Smooth muscle cell (in vitro differentiated cells): ENCODE measurements at regions not wholly inside any gene's neighbourhood (a gene's known extent, or its start where the extent isn't known, plus 50 kb on each side); places are given as distances from the start of the nearest gene placed in this dataset.
A peak's percentile ranks its signal among the peaks of the same experiment; 100 is the strongest.

Source experiments
- DNase-seq: peaks from one replicate; lab custom pipeline; 2025; ENCODE audit not compliant: unreplicated experiment; lab: John Stamatoyannopoulos, UW
- H2AFZ ChIP-seq: fragments of 200-600 bp; sonication (generic); 2 replicates; pipeline ENCODE4 v1.6.0; 2016; ENCODE audit warnings: antibody characterized with exemption, low read depth, mild to moderate bottlenecking
- H3F3A ChIP-seq: fragments of 200-600 bp; sonication (generic); 2 replicates; pipeline ENCODE4 v1.6.0; 2017; ENCODE audit warnings: antibody characterized with exemption, low read depth
- H3K27ac ChIP-seq: fragments of 200-600 bp; sonication (generic); 2 replicates; pipeline ENCODE4 v1.5.1; 2016; ENCODE audit warnings: low read depth, mild to moderate bottlenecking
- H3K27me3 ChIP-seq: fragments of 200-600 bp; sonication (generic); 2 replicates; pipeline ENCODE4 v1.6.1; 2016; ENCODE audit warnings: low read depth, mild to moderate bottlenecking
- H3K36me3 ChIP-seq: fragments of 200-600 bp; sonication (generic); 2 replicates; pipeline ENCODE4 v1.5.1; 2016; ENCODE audit warnings: low read depth
- H3K4me1 ChIP-seq: fragments of 200-600 bp; sonication (generic); 2 replicates; pipeline ENCODE4 v1.5.1; 2016; ENCODE audit warnings: low read depth
- H3K4me2 ChIP-seq: fragments of 200-600 bp; sonication (generic); 2 replicates; pipeline ENCODE4 v1.6.0; 2016; ENCODE audit warnings: mild to moderate bottlenecking
- H3K4me3 ChIP-seq: fragments of 200-600 bp; sonication (generic); 2 replicates; pipeline ENCODE4 v1.5.1; 2016; ENCODE audit warnings: mild to moderate bottlenecking
- H3K79me2 ChIP-seq: fragments of 200-600 bp; sonication (generic); 2 replicates; pipeline ENCODE4 v1.6.0; 2016; ENCODE audit warnings: low read depth, mild to moderate bottlenecking
- H3K9ac ChIP-seq: fragments of 200-600 bp; sonication (generic); 2 replicates; pipeline ENCODE4 v1.6.0; 2016; ENCODE audit warnings: low read depth
- H3K9me3 ChIP-seq: fragments of 200-600 bp; sonication (generic); replicated peaks from 2 replicates; pipeline ENCODE4 v1.5.1; 2016; ENCODE audit warnings: low read depth
- H4K20me1 ChIP-seq: fragments of 200-600 bp; sonication (generic); 2 replicates; pipeline ENCODE4 v1.6.0; 2016; ENCODE audit warnings: low read depth
- WGBS: methylation state at CpG from one replicate; pipeline ENCODE4 v1.1.7; 2016; ENCODE audit warnings: low lambda C conversion rate; 5-methylcytosine and 5-hydroxymethylcytosine counted together
- TF ChIP-seq, protein P1 (sequence below): fragments of 200-600 bp; sonication (generic); IDR thresholded peaks from 2 replicates; pipeline ENCODE4 v1.5.1; 2017; ENCODE audit warnings: borderline replicate concordance, mild to moderate bottlenecking, antibody characterized with exemption; ENCODE audit not compliant: insufficient read depth, poor library complexity, severe bottlenecking

GRCh38 chr5:31079668-31080067 is 113.8 kb upstream of the CDH6 start:
- Histone ChIP-seq H3K36me3 (no peaks in the 10 kb centered on the region), H3K4me2 (no peak overlapping the region), H3K79me2 (no peaks in the 10 kb centered on the region), H4K20me1 (no peaks in the 10 kb centered on the region), H3K27me3 (no peaks in the 10 kb centered on the region), H3K4me3 (no peak overlapping the region), H3K4me1 (peaks cover 8% of the 10 kb centered on the region), H3F3A (no peaks in the 10 kb centered on the region), H3K27ac (no peak overlapping the region), H3K9ac (no peak overlapping the region), H2AFZ (no peak overlapping the region), H3K9me3 (no peaks in the 10 kb centered on the region)
- TF ChIP-seq, protein P1, sequence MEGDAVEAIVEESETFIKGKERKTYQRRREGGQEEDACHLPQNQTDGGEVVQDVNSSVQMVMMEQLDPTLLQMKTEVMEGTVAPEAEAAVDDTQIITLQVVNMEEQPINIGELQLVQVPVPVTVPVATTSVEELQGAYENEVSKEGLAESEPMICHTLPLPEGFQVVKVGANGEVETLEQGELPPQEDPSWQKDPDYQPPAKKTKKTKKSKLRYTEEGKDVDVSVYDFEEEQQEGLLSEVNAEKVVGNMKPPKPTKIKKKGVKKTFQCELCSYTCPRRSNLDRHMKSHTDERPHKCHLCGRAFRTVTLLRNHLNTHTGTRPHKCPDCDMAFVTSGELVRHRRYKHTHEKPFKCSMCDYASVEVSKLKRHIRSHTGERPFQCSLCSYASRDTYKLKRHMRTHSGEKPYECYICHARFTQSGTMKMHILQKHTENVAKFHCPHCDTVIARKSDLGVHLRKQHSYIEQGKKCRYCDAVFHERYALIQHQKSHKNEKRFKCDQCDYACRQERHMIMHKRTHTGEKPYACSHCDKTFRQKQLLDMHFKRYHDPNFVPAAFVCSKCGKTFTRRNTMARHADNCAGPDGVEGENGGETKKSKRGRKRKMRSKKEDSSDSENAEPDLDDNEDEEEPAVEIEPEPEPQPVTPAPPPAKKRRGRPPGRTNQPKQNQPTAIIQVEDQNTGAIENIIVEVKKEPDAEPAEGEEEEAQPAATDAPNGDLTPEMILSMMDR: no peak
- 91% methylated on average over 2 of the region's 2 CpGs for WGBS
- no peak for DNase-seq

- Histone ChIP-seq H3K9me3 (no peaks in the 10 kb centered on the region), H3K36me3 (no peaks in the 10 kb centered on the region), H3K4me1 (peaks cover 8% of the 10 kb centered on the region), H3K27ac (no peak overlapping the region), H3K4me3 (no peak overlapping the region), H2AFZ (peak overlapping the region; percentile 22), H4K20me1 (no peaks in the 10 kb centered on the region), H3F3A (no peaks in the 10 kb centered on the region), H3K4me2 (no peak overlapping the region), H3K79me2 (no peaks in the 10 kb centered on the region), H3K9ac (no peak overlapping the region), H3K27me3 (no peaks in the 10 kb centered on the region)
- DNase-seq: no peak
- TF ChIP-seq, protein P1: no peak
- WGBS: 32% methylated on average over 3 of the region's 3 CpGs
These were observed 114.5 kb upstream of the CDH6 start for GRCh38 chr5:31078956-31079355.

- H3K27me3 ChIP-seq: no peaks in the 10 kb centered on the region
- no peaks in the 10 kb centered on the region for H3K36me3 ChIP-seq
- DNase-seq: no peak
- H3K27ac ChIP-seq: no peak overlapping the region
- no peak overlapping the region for H2AFZ ChIP-seq
- H3K9ac ChIP-seq: no peak overlapping the region
- H4K20me1 ChIP-seq: no peaks in the 10 kb centered on the region
- no peaks in the 10 kb centered on the region for H3K79me2 ChIP-seq
- no peaks in the 10 kb centered on the region for H3F3A ChIP-seq
- TF ChIP-seq, protein P1: no peak
- 84% methylated on average over 6 of the region's 6 CpGs for WGBS
- peaks cover 8% of the 10 kb centered on the region for H3K4me1 ChIP-seq
- H3K4me2 ChIP-seq: no peak overlapping the region
- H3K4me3 ChIP-seq: no peak overlapping the region
- no peaks in the 10 kb centered on the region for H3K9me3 ChIP-seq
These were observed 117.5 kb upstream of the CDH6 start for GRCh38 chr5:31075981-31076380.

DNA sequence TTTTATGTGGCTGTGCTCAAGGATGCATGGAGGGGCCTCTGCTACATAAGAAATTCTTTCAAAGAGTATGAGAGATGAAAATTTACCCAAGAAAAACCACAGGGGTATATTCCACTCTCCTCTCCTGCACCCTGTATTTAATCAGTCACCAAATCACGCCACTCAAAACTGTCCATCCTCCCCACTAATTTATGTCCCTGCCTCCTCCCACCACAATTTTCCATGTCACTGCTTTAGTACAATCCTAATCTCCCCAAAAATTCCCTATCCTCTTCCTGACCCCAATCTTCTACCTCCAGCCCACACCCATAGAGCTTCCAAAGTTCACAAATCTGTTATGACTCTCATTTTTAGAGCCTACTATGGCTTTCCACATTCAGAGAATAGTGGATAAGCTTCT is 125.2 kb upstream of the CDH6 start:
- Histone ChIP-seq H3K9ac (no peak overlapping the region), H3K4me3 (no peak overlapping the region)
- WGBS: 86% methylated on average over 1 of the region's 1 CpG

More for the DNA sequence above, 125.2 kb upstream of the CDH6 start:
- no peak overlapping the region for H2AFZ ChIP-seq
- H3K4me2 ChIP-seq: no peak overlapping the region
- DNase-seq: no peak
- TF ChIP-seq, protein P1: no peak
- no peaks in the 10 kb centered on the region for H4K20me1 ChIP-seq
- H3K36me3 ChIP-seq: no peaks in the 10 kb centered on the region
- peaks cover 7% of the 10 kb centered on the region for H3K27me3 ChIP-seq
- no peak overlapping the region for H3K27ac ChIP-seq
- no peaks in the 10 kb centered on the region for H3F3A ChIP-seq
- H3K79me2 ChIP-seq: no peaks in the 10 kb centered on the region
- H3K9me3 ChIP-seq: no peaks in the 10 kb centered on the region
- peaks cover 5% of the 10 kb centered on the region for H3K4me1 ChIP-seq
